PC-3 (cell line): ENCODE measurements at regions not wholly inside any gene's neighbourhood (a gene's known extent, or its start where the extent isn't known, plus 50 kb on each side); places are given as distances from the start of the nearest gene placed in this dataset.

Experiments used
- ATAC-seq: fragments of 200-7000 bp; cut with Tn5 transposase; 2 replicates; pipeline ENCODE4 v1.9.1; 2020; ENCODE audit warnings: mild to moderate bottlenecking, moderate library complexity
- BruUV-seq: library from RNA; stranded (reverse); fragments of 400-500 nt; replicated peaks from 2 replicates; lab custom pipeline; 2021; lab: Mats Ljungman, UMichigan
- CTCF ChIA-PET: fragments of 300-600 bp; sonication (Branson Sonifier 250); formaldehyde crosslinking; loops from one replicate; lab custom pipeline; 2022; ENCODE audit warnings: antibody characterized with exemption; lab: Charles Lee
- POLR2A ChIA-PET: fragments of 300-600 bp; sonication (Branson Sonifier 250); formaldehyde crosslinking; loops from one replicate; lab custom pipeline; 2022; ENCODE audit warnings: antibody characterized with exemption; ENCODE audit not compliant: unreplicated experiment; lab: Charles Lee
- DNase-seq: peaks from one replicate; pipeline ENCODE4 v3.0.0-alpha.2; 2015
- H2AFZ ChIP-seq: fragments of 300-600 bp; sonication (generic); 2 replicates; pipeline ENCODE4 v1.6.0; 2016; ENCODE audit warnings: antibody characterized with exemption, low read length
- H3F3A ChIP-seq: fragments of 300-600 bp; sonication (generic); one replicate; pipeline ENCODE4 v1.6.0; 2017; ENCODE audit warnings: antibody characterized with exemption, low read length, control low read depth, mild to moderate bottlenecking; ENCODE audit not compliant: unreplicated experiment
- H3K27ac ChIP-seq: fragments of 300-600 bp; sonication (generic); 2 replicates; pipeline ENCODE4 v1.5.1; 2016; ENCODE audit warnings: mild to moderate bottlenecking, low read length
- H3K27me3 ChIP-seq: fragments of 300-600 bp; sonication (generic); 2 replicates; pipeline ENCODE4 v1.6.1; 2016; ENCODE audit warnings: low read length, mixed read lengths
- H3K36me3 ChIP-seq: fragments of 300-600 bp; sonication (generic); 2 replicates; pipeline ENCODE4 v1.6.1; 2016; ENCODE audit warnings: low read depth, mixed run types, low read length, mixed read lengths
- H3K4me1 ChIP-seq: fragments of 300-600 bp; sonication (generic); 2 replicates; pipeline ENCODE4 v1.5.1; 2016; ENCODE audit warnings: low read length; ENCODE audit not compliant: insufficient read depth
- H3K4me2 ChIP-seq: fragments of 300-600 bp; sonication (generic); 2 replicates; pipeline ENCODE4 v1.6.0; 2016; ENCODE audit warnings: low read length
- H3K4me3 ChIP-seq: fragments of 300-600 bp; sonication (generic); 2 replicates; pipeline ENCODE4 v1.5.1; 2016; ENCODE audit warnings: mild to moderate bottlenecking, low read length, mixed read lengths
- H3K79me2 ChIP-seq: fragments of 300-600 bp; sonication (generic); 2 replicates; pipeline ENCODE4 v1.6.1; 2017; ENCODE audit warnings: low read length, mixed read lengths
- H3K9ac ChIP-seq: fragments of 300-600 bp; sonication (generic); 2 replicates; pipeline ENCODE4 v1.6.0; 2016; ENCODE audit warnings: mild to moderate bottlenecking, low read length
- H3K9me2 ChIP-seq: fragments of 300-600 bp; sonication (generic); replicated peaks from 2 replicates; pipeline ENCODE4 v1.6.1; 2016; ENCODE audit warnings: mixed run types, low read length, mixed read lengths
- H3K9me3 ChIP-seq: fragments of 300-600 bp; sonication (generic); 2 replicates; pipeline ENCODE4 v1.6.1; 2016; ENCODE audit warnings: low read length, mixed read lengths
- H4K20me1 ChIP-seq: fragments of 300-600 bp; sonication (generic); 2 replicates; pipeline ENCODE4 v1.6.1; 2016; ENCODE audit warnings: low read length, mixed read lengths
- CTCF ChIP-seq: fragments of 300-600 bp; sonication (generic); conservative IDR thresholded peaks from 2 replicates; pipeline ENCODE4 v1.5.1; 2017; ENCODE audit warnings: antibody characterized with exemption, low read depth, mild to moderate bottlenecking, low read length
- EZH2 ChIP-seq: fragments of 300-600 bp; sonication (generic); IDR thresholded peaks from one replicate; pipeline ENCODE4 v1.6.1; 2017; ENCODE audit warnings: antibody characterized with exemption, mild to moderate bottlenecking, low read length; ENCODE audit not compliant: unreplicated experiment
- EZH2phosphoT487 ChIP-seq: fragments of 300-600 bp; sonication (generic); IDR thresholded peaks from 2 replicates; pipeline ENCODE4 v1.6.1; 2018; ENCODE audit warnings: mild to moderate bottlenecking, antibody characterized with exemption, low read length, borderline replicate concordance
- intact Hi-C: fragments of 100-400 bp; cut with micrococcal nuclease; formaldehyde crosslinking; loops from 2 replicates; pipeline ENCODE4 v1.9.0; 2023

- H2AFZ ChIP-seq: no peak overlapping the region
- H3K9ac ChIP-seq: no peak overlapping the region
- no peaks in the 10 kb centered on the region for H4K20me1 ChIP-seq
- ChIA-PET POLR2A (no interaction called here), CTCF (no interaction called here)
- no peak for ATAC-seq
- BruUV-seq: no TSS peak
- TF ChIP-seq EZH2 (no peak), CTCF (no peak), EZH2phosphoT487 (no peak)
- no peak for DNase-seq
- H3F3A ChIP-seq: no peaks in the 10 kb centered on the region
- no peak overlapping the region for H3K27ac ChIP-seq
- H3K79me2 ChIP-seq: no peaks in the 10 kb centered on the region
- H3K9me3 ChIP-seq: 0 out of 2 replicates have a peak, but pooled peaks cover under 1% of the 10 kb centered on the region
- H3K9me2 ChIP-seq: no peaks in the 10 kb centered on the region
- H3K36me3 ChIP-seq: no peaks in the 10 kb centered on the region
- no peak overlapping the region for H3K4me2 ChIP-seq
- no peak overlapping the region for H3K4me3 ChIP-seq
- intact Hi-C loops: no loop called here
- H3K27me3 ChIP-seq: peaks cover 13% of the 10 kb centered on the region
- no peaks in the 10 kb centered on the region for H3K4me1 ChIP-seq
These were observed 214.4 kb downstream of the BCL11B start for GRCh38 chr14:99057576-99058083.

- H3K4me1 ChIP-seq: no peaks in the 10 kb centered on the region
- H3K9me2 ChIP-seq: no peaks in the 10 kb centered on the region
- no peak overlapping the region for H3K9ac ChIP-seq
- no peaks in the 10 kb centered on the region for H3K9me3 ChIP-seq
- no peak overlapping the region for H3K27ac ChIP-seq
- TF ChIP-seq CTCF (no peak), EZH2 (no peak), EZH2phosphoT487 (no peak)
- CTCF ChIA-PET: no interaction called here
- intact Hi-C loops: no loop called here
- no peak overlapping the region for H3K4me3 ChIP-seq
- no peak overlapping the region for H3K4me2 ChIP-seq
- ATAC-seq (no peak), DNase-seq (no peak)
- H4K20me1 ChIP-seq: no peaks in the 10 kb centered on the region
- no peaks in the 10 kb centered on the region for H3F3A ChIP-seq
- H3K27me3 ChIP-seq: peaks cover 21% of the 10 kb centered on the region
- no peaks in the 10 kb centered on the region for H3K36me3 ChIP-seq
- no peak overlapping the region for H2AFZ ChIP-seq
- POLR2A ChIA-PET: no interaction called here
- no TSS peak for BruUV-seq
- no peaks in the 10 kb centered on the region for H3K79me2 ChIP-seq
These were observed 213.5 kb downstream of the BCL11B start for GRCh38 chr14:99058542-99058941.

- no peak overlapping the region for H3K4me3 ChIP-seq
- no peak overlapping the region for H2AFZ ChIP-seq
- H3K9ac ChIP-seq: no peak overlapping the region
- no peaks in the 10 kb centered on the region for H3K79me2 ChIP-seq
- no peak overlapping the region for H3K4me2 ChIP-seq
- TF ChIP-seq EZH2phosphoT487 (no peak), CTCF (no peak), EZH2 (no peak)
- H3K27me3 ChIP-seq: peaks cover 30% of the 10 kb centered on the region
- POLR2A ChIA-PET: no interaction called here
- no peaks in the 10 kb centered on the region for H3K36me3 ChIP-seq
- H4K20me1 ChIP-seq: no peaks in the 10 kb centered on the region
- ATAC-seq (no peak), DNase-seq (no peak)
- H3F3A ChIP-seq: no peaks in the 10 kb centered on the region
- no peaks in the 10 kb centered on the region for H3K4me1 ChIP-seq
- no peaks in the 10 kb centered on the region for H3K9me3 ChIP-seq
- intact Hi-C loops: no loop called here
- H3K27ac ChIP-seq: no peak overlapping the region
- CTCF ChIA-PET: no interaction called here
- BruUV-seq: no TSS peak
- no peaks in the 10 kb centered on the region for H3K9me2 ChIP-seq
These were observed 209.8 kb downstream of the BCL11B start for GRCh38 chr14:99062216-99062615.
